NOMO-1 (cell line): ENCODE measurements at regions not wholly inside any gene's neighbourhood (a gene's known extent, or its start where the extent isn't known, plus 50 kb on each side); places are given as distances from the start of the nearest gene placed in this dataset.

Source experiments
- DNase-seq, 2 experiments: peaks; one replicate each; lab custom pipeline; 2025; ENCODE audit not compliant: unreplicated experiment in 2 of 2; lab: John Stamatoyannopoulos, UW

DNA sequence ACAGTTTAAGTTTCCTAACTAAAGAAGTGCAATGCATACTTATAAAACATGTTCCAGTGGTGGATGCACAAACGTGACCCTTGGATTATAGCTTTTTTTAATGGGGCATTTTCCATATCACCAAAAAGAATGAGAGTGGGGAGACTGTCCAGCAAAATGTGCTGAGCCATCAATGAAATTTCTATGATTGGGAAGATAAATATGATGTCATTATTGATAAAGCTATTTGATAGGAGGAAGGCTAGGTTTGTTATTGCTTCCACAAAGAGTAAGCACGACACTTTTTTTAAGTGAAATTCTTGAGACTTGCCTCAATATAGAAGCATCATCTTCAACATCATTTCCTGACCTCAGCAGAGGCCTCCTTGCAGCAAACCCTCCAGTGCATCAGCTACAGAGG is 174.6 kb upstream of the CLEC14A start:
- no peak for DNase-seq

DNA sequence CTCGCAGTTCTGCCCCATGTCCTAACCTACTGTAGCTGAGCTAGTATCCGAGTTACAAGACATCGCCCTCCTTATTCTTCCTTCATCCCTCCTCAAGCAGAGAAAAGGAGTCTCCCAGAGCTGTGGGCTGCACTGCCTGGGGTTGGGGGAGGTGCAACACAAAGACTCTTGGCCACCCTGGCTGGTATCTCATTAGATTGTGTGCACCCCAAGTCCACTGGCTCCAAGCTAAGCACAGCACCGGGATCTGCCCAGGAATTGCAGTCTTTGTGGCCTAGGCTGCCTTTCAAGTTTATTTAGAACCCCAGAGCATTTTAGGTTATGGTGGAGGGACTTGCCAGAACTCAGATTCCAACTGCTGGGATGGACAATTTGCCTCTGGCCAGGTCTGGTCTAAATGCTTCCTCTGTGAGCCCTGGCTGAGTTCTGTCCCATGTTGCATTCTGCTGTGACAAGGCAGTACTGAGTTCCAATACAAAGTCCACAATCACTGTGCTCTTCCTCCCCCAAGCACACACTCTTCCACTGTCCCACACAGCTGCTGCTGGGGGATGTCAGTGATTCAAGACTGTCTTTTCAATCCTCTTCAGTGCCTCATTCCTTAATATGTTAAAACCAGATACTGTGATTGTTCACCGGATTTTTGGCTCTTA is 169.6 kb upstream of the CLEC14A start:
- DNase-seq: no peak

DNA sequence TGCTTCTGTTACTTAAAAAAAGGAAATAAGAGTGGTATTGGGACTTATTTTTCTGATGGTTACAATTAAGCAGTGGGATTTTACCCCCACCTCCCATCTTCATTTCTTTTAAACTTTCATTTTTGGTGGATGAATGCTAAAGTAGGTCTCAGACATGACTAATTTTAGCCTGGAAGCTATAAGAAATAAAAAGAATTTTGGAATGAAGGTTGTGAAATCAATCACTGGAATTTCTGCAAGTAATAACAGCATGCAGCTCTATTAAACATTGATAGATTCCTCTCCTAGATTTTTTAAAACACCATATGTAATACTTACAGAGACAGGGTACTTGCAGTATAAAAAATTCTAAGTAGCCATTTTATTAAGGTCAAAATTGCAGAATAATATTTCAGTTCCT is 164.2 kb upstream of the CLEC14A start:
- DNase-seq: no peak

DNA sequence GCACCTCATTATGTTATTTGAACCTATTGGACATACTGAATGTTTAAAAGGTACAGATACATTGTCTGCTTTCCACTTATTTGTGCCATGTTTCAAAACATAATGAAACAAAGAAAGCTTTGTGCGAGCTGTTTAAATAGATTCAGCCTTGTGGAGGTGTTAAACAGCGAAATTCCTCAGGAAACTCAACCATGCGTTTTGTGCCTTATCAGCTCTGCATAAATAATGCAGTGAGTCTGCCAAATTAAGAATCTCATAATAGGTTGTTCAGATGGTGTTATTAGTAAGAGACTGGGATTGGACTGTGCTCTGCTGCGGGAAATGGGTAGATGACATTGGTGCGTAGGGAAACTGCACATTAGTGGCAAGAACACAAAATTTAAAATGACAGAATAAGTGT is 163.7 kb upstream of the CLEC14A start:
- no peak for DNase-seq

DNA sequence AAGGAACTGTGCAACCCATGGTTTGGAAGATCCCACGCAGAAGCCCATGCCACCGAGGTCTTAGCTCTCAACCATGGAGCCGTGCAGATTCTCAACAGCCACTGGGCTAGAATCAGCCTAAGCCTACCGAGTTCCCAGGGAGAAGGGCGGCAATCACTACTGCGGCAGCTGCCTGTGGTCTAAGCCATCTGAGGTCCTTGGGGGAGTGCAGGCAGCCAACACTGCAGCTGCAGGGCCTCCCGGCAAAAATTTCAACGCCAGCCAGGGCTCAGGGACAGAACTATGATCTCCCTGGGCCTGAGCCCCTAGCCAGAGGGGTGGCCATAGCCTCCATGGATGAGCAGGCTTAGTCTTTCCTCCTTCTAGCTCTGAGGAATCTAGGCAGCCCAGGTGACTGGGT is 156.8 kb upstream of the CLEC14A start:
- DNase-seq: no peak

DNA sequence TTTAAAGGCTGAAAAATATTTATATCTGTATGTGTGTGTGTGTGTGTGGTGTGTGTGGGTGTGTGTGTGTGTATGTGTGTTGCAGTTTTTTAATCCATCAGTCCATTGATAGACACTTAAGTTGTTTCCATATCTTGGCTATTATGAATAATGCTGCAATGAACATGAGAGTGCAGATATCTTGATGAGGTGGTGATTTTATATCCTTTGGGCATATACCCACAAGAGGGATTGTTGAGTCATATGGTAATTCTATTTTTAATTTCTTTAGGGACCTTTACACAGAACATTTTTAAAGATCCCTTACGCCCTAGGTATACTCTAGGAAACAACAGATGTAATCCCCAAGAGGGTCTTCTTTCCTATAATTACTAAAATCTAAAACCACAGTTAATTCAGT is 154.5 kb upstream of the CLEC14A start:
- no peak for DNase-seq

DNA sequence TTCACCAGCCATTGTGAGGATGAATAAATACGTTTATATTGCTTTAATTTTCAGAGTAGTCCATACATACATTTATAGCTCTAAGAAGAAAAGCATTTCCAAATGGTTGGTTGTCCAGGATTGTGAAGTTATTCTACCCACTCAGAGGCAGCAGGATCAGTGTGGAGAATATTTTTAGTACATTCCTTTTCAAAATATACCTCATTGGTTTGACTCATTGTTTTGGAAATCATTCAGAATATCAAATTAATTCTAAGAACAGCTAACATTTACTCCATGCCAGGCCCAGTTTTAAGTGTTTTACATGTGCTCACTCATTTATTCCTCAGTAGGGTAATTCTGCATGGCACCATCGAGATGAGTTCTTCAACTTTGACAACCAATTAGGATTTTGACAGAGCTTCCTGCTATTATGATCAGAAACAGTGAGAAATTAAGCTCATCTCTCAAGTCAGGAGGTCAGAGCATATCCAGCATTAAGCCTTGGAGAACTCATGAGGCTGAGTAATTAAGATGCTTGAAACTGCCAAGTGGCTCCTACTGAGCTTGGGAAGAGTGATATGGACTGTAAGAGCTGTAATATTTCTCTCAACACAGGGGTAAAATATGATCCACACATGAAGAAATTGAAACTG is 153.3 kb upstream of the CLEC14A start:
- DNase-seq: no peak

DNA sequence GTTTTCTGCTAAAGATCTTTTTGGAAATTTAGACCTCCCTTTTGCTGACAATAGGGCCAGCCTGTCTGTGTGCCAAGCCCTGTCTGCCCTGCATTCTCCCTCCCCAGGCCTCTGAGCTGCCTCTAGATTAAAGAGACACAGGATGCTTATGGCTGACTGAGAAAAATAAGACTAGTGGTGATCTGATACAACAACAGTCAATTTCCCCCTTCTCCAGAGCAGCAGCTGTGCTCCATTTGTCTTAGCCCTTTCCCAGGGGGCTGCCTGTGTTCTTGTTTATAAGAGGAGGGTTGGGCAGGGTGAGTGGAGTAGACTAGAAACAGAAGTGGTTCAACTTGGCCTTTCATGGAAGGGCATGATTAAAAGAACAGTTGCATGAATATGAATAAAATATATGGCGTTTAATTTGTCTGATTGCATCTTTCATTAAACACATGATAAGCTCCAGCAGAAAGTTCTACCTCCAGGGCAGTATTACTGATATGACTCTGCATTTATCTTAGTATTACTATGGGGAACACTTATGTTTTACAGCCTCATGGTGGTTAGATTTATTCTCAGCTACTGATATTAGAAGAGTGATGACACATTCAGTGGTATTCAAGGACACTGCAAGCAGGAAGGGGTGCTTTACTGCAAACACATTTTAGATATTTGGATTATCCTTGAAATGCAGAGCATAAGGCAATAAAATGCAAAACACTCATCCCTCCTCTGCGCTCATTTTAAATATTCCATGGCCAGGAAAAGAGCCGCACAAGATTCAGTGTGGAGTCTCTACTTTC is 150.2 kb upstream of the CLEC14A start:
- DNase-seq: no peak

DNA sequence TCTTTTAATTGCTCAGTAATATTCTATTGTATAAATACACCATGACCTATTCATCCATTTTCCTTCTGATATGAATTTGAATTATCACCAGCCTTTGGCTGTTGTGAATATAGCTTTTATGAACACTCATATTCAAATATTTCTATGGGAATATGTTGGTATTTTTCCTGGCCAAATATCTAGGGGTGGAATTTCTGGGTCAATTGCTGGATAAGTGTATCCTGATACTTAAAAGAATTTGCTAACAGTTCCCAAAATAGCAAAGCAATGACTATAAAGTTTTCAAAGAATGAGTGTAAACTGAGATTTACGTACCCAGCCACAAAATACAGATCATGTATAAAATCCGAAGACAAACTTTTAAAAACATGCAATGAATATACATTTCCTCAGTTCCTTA is 148.7 kb upstream of the CLEC14A start:
- no peak for DNase-seq

DNA sequence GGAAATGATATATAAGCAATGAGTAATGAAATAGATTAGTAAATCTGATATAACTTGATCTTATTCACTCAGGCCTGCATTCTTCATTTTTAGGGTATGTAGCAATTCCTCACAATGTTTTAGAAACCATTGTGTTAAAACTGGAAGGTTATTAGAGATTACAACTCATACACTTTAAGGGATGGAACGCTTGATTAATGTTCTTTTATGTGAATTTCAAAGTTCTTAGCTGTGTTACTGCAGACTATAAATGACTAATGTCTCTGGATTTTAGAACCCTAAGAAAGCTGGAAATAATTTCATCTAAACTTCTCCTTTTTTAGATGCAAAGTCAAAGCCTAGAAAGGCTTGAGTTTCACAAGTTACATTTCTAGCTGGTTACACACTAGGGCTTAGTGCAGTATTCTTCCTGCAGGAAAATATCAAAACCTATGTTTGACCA is 148.2 kb upstream of the CLEC14A start:
- no peak for DNase-seq

DNA sequence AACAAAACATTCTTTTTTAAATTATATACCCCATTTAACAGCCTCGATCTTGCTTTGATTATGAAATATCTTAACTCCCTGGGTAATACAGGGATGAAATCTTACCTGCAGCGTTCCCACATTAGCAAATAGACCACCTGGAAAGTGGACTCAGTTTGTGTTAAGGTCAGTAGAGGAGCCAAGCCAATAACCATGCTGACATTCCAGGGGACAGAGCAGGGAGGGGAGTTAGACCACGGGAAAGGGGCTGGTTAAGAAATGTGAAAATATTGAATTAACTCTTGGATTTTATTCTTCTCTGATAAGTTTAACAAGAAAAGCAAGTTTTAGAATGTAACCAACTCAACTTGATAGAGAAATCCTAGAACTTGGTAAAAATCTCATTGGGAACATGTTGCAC is 144.9 kb upstream of the CLEC14A start:
- DNase-seq: no peak

DNA sequence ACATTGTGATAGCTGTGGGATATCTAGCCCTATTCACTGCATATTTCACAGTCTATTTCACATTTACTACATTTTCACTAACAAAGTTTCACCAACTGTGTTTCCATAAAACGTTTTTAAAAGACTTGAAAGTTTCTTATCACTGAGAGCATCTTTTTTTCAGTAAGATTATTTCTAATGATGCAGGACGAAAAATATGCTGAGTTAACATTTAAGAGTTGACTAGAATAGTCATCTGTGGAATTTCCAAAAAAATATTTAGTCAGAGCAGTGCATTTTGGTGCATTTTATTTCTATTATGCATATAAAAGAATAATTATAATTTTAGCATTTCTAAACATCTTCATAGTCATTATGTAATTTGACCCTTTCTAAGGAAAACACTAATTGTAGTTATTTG is 143.8 kb upstream of the CLEC14A start:
- no peak for DNase-seq

DNA sequence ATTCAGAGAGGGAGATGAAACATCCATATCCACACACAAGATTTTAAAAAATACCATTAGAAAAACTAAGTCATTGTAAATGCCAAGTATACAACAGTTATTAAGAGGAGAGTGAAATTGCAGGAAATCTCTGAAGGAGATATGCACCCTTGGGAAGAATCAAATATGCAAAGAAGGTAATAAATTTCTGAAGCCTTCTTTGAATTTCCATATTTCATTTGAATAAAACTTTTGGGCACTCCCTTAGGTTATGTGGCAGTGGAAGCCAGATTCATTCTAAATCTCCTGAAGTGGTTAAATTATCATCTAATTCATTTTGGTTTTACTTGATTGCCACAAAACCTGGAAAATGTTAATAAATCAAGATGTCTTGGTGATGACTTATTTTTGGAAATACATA is 138.9 kb upstream of the CLEC14A start:
- DNase-seq: no peak

DNA sequence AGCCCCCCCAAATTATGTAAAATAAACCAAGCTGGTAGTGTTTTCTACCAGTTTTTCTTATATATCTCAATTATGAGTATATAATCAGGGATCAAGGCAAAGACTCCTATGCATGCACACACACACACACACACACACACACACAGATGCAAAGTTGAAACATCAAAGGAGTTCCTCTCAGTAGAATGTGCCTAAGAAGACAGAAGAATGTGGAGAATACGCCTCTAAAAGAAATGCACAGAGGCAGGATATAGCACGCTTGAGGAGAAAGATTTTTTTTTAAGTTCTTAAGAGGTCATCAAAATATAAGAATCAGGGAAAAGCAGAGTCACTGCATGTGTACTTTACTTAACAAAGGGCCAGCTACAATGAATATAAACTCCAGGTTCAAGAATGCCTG is 138.2 kb upstream of the CLEC14A start:
- no peak for DNase-seq

DNA sequence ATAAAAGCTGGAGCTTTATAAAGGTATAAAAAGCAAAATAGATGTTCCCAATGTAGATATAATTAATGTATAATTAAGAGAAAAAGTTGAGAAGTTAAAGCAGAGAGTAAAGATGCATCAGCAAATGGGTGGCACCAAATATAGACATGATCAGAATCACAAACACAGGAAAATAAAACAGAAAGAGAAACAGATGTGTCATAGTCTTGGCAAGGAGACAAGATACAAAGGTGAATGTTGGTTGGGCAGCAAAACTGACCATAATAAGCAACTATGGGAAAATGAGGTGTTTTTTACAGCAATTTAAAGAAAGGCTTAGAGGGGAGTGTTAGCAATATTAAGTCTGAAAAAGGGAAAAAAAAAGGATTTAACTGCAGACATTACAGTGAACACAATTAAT is 135.4 kb upstream of the CLEC14A start:
- DNase-seq: no peak

DNA sequence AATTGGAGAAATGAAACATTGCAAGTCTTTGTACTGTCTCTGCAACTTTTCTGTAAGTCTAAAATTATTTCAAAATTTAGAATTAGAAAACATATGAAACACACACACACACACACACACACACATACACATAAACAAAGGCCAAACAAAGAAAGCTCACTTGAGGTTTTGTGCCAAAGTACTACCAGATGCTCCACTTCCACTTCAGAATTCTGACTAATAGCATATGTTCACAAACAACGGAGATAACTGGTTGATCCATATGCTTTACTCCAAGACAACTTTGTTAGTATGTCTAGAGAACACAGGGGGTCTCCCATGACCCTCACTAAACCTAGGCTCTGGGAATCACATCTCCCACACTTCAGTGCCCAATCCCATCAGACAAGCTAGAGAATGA is 133.8 kb upstream of the CLEC14A start:
- no peak for DNase-seq

DNA sequence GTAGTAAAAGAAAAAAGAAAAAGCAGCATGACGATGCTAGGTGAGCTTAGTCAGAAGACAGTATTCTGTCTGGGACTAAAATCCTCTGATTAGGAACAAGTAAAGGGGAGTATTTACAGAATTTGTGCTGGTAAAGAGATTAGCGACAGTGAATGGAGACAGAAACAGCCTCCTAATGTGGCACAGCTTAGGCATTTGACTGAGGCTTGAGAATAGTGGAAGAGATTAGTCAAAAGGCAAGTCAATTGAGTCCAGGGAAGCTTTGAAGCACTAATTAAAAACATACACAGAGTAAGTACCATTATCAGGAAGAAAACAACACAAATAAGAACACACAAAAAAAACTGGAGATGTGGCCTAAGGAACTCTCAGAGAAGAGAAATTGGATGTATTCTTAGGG is 131.9 kb upstream of the CLEC14A start:
- DNase-seq: no peak

DNA sequence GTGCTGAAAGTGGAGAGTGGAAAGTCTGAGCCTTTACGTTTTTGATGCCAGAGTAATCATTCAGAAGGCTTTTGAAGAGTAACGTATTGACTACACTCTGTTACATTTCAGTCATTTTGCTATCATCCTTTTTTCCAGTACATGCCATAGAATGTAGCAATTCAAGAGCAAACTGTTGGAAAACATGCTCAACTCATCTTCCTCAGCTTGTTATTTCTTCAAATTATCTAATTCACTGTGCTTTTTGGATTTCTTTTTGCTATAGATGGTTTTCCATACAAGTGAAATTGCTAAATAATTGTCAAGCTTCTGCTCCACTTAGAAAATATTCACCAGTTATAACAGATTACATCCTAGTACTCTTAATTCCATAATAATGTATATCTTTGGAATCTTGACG is 129.9 kb upstream of the CLEC14A start:
- no peak for DNase-seq

DNA sequence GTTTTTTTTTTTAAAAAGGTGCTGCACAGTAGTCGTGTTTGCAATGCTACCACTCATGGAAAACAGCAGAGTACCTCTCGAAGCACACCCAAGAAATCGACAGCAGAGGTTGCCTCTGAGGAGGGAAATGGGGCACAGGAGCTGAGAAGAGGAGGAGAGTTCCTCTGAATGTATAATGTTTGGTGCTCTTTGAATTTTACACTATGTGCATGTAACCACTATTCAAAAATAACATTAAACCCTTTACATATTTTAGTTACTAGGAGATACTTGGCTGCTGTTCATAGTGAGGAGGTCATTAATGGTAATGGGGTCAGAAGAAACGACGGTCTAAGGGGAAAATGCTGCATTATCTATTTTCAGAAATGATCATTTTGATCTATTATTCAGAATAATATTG is 129.4 kb upstream of the CLEC14A start:
- no peak for DNase-seq

DNA sequence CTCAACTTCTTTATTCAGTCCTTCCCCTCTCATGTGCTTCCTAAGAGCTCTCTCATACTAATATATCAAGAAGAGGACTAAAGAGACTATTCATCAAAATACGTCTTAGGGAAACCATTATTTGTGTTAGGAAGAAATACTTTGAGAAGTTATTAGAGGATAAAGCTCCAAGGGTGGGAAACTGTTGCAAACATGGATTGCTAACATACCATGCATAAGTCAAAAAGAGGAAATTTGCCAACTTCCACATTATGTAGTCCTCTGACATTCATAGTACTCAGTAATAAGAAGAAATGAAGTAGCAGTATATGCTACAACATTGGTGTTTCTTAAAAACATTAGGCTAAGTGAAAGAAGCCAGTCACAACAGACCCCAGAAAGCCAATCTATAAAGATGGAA is 128.8 kb upstream of the CLEC14A start:
- DNase-seq: no peak

DNA sequence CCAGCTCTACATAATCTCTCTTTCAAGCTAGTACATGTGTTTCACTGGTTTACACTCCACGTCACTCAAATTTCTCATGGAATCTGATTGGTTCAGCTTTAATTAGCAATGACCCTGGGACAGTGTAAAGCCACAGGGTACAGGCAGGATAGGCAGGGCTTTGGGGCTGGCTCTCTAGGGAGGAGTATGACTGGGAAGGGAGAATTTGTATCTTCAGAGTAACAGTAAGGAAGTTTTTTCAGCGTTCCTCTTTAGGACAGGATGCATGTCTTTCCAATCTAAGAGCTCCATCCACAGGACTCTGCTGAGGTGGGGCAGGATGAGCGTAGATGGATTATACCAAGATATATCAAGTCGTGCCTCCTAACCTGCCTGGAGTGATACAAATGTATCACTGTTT is 112.0 kb upstream of the CLEC14A start:
- DNase-seq: no peak

DNA sequence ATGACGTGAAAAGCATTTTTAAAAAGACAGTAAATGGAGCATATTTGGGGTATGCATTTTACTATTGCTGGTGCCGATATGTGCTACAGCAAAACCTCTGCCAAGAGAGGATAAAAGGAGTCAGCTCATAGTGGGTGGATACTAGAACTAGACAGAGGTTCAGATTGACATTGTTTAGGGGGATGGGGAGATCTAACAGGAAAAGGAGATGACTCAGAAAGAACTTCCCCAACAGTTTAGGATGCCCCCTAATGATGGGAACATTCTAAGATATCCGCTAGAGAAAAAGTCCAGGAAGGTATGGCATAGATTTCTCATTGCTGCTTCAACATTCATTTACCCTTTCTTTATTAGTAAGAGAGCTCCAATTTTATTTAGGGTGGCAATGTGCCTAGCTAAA is 110.5 kb upstream of the CLEC14A start:
- no peak for DNase-seq
